Heart right ventricle (tissue), 16 donors: ENCODE measurements at regions not wholly inside any gene's neighbourhood (a gene's known extent, or its start where the extent isn't known, plus 50 kb on each side); places are given as distances from the start of the nearest gene placed in this dataset.

Experiments used
- ATAC-seq, 8 donors: fragments of 200-7000 bp; cut with Tn5 transposase; one replicate each; pipeline ENCODE4 v1.9.1; 2020; ENCODE audit warnings: mild to moderate bottlenecking in 8 of 8, moderate library complexity in 8 of 8, moderate number of reproducible peaks in 1 of 8
- DNase-seq, 2 donors: peaks; one replicate each; pipeline ENCODE4 v3.0.0-alpha.2; 2020
- H3K27ac ChIP-seq, 10 donors: fragments of 200-600 bp; sonication (generic) in 2 of 10; one replicate each; pipeline versions ENCODE4 v1.5.0 to v1.8.0; 2020 to 2022; ENCODE audit warnings: mild to moderate bottlenecking in 3 of 10
- H3K27me3 ChIP-seq, 7 donors: fragments of 200-600 bp; one replicate each; pipeline ENCODE4 v1.8.0; 2021 to 2022; ENCODE audit warnings: mild to moderate bottlenecking in 2 of 7
- H3K36me3 ChIP-seq, 9 donors: fragments of 200-600 bp; sonication (generic) in 1 of 9; one replicate each; pipeline versions ENCODE4 v1.5.0 to v1.8.0; 2020 to 2022; ENCODE audit warnings: mild to moderate bottlenecking in 2 of 9
- H3K4me1 ChIP-seq, 9 donors: fragments of 200-600 bp; sonication (generic) in 1 of 9; one replicate each; pipeline versions ENCODE4 v1.5.0 to v1.8.0; 2020 to 2022; ENCODE audit warnings: mild to moderate bottlenecking in 4 of 9
- H3K4me3 ChIP-seq, 10 donors: fragments of 200-600 bp; sonication (generic) in 2 of 10; one replicate each; pipeline versions ENCODE4 v1.5.0 to v1.8.0; 2020 to 2022; ENCODE audit warnings: mild to moderate bottlenecking in 7 of 10, moderate library complexity in 2 of 10
- H3K9me3 ChIP-seq, 11 donors: fragments of 200-600 bp in 10 of 11; sonication (generic) in 2 of 11; one replicate each; pipeline versions ENCODE4 v1.5.0 to v1.8.0; 2013 to 2022; ENCODE audit warnings: mild to moderate bottlenecking in 2 of 11, control low read depth in 1 of 11, moderate library complexity in 1 of 11
- CTCF ChIP-seq, 9 donors: fragments of 200-600 bp; sonication (generic) in 2 of 9; IDR thresholded peaks; one replicate each; pipeline versions ENCODE4 v1.5.0 to v1.8.0; 2021 to 2022; ENCODE audit warnings: antibody characterized with exemption in 9 of 9, mild to moderate bottlenecking in 5 of 9, moderate library complexity in 1 of 9
- WGBS, 2 donors: extraction: QIAGEN DNeasy Blood & Tissue Kit; methylation state at CpG; one replicate each; pipeline ENCODE4 v1.1.7; 2013; ENCODE audit warnings: inconsistent platforms in 1 of 2; 5-methylcytosine and 5-hydroxymethylcytosine counted together
- intact Hi-C, 10 donors: fragments of 100-400 bp; cut with DNase I; formaldehyde crosslinking; loops; one replicate each; pipeline versions ENCODE4 v1.11.1 to v1.14.2; 2022
- donor health status: Arrhythmogenic right ventricular cardiomyopathy.
- donor health status: ischemic (EF 13 %, LVEDD 7.1; RV severe dilation, severe dysfunction).
- donor health status: healthy with polysubstance abuse.
- donor health status: DM: no; HTN: yes; CAD: no.
- donor health status: DM: no; HTN: no; CAD: no.
- donor health status: ischemic (EF 25% LVEDD 6.9; RV normal size, moderate dysfunction).
- donor health status: ischemic (EF 25% LVEDD 5.7; RV mildly dilated, moderate dysfunction).
- donor health status: healthy.
- donor health status: DM: yes; HTN: yes; CAD: no.
- donor health status: Ischemic cardiomyopathy.
- donor health status: ischemic (EF 35%, LVEDD 5.7; RV mildly dilated, moderate dysfunction).
- donor health status: nonischemic (EF 11% LVEDD 7.7; RV severe dilation, severe dysfunction).
- donor health status: DM: yes; HTN: yes; CAD: no.
- donor health status: PGD.
- donor health status: ischemic (EF 29% LVEDD 5.4; RV normal size, mild dysfunction).
- donor health status: nonischemic (EF 23%, LVEDD 6.1; RV moderate dilation, normal function).

GRCh38 chr6:55925292-55925691 lies 49.9 kb upstream of the BMP5 start:
- DNase-seq: no peak
- H3K27ac ChIP-seq: no peak overlapping the region
- no peak for TF ChIP-seq CTCF (IDR thresholded peaks at IDR 0.05)
- no peak overlapping the region for H3K4me3 ChIP-seq
- H3K9me3 ChIP-seq: peaks cover 0 to 6% (median 0%) of the 10 kb centered on the region in 11 donors
- WGBS, 2 donors: 86 to 100% methylated on average over 1 of the region's 1 CpG
- no peaks in the 10 kb centered on the region for H3K4me1 ChIP-seq
- H3K36me3 ChIP-seq: no peaks in the 10 kb centered on the region
- no peaks in the 10 kb centered on the region for H3K27me3 ChIP-seq
- ATAC-seq: no peak
- intact Hi-C loops: no loop called here
